Kidney glomerular epithelial cell (primary cell): ENCODE measurements at regions not wholly inside any gene's neighbourhood (a gene's known extent, or its start where the extent isn't known, plus 50 kb on each side); places are given as distances from the start of the nearest gene placed in this dataset.

Source experiments
- DNase-seq: peaks from one replicate; lab custom pipeline; 2025; lab: John Stamatoyannopoulos, UW

DNA sequence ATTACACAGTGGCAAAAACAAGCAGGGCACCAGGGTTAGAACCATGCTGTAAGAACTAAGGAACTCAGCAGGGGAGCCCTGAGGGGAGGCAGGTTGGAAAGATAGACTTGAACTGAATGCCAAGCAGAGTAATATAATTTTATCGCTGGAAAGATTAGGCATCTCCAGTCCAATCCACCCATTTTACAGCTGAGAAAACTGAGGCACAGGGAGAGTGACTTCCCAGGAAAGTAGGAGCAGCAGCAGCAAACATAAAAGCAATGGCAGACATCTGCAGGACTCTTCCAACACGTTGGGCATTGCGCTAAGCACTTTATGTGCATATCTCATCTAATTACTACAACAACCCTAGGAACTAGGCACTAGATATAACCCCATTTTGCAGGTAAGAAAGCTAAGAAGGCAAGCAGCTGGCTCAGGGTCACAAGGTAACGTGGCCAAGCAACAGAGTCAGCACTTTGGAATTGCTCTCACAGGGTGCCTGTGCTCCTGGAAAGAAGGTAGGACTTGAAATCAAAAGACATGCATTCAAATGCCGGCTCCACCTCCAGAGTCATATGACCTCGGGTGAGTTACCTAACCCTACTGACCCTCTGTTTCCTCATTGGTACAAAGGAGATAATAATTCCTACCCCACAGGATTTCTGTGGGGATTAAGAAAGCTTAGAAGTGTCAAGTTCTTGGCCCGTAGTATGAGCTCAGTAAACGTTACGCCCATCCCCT, 215.3 kb downstream of the BARX2 start:
- DNase-seq = no peak

DNA sequence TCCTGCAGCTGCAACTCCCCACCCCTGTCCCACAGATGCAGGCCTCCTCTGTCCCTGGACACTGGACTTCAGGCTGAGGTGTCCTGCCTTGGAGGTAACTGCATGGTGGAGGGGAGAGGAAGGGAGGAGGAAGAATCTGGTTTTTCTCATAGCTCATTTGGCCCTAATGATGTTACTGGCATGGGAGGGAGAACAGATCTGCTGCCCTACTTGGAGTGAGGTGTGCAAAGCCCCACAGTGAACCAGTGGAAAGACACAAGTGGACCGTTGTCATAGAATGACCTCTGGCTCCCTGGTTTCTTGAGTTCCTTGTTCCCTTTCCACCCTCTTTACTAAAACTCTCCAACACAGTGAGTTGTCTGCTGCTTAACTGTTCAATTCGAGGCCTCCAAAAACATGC, 215.9 kb downstream of the BARX2 start:
- DNase-seq = no peak

DNA sequence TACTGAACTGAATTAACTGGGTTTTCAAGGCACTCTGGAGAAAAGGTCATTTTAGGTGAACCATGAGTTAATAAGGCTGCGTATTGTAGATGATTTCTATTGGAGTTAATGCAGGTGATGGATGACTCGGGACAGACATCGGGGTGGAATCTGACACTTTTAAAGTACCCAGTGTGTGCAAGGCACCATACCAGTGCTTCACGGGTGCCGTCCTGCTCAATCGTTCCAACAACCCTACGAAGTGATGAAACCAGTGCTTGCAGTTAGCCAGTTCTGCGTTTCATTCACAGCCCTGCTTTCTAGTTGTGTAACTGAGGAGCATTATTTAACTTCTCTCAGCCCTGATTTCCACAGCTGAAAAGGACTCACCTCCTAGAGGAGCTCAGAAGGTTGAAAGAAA, 216.5 kb downstream of the BARX2 start:
- no peak for DNase-seq

GRCh38 chr11:129593098-129593497, 217.4 kb downstream of the BARX2 start:
- DNase-seq = no peak

DNA sequence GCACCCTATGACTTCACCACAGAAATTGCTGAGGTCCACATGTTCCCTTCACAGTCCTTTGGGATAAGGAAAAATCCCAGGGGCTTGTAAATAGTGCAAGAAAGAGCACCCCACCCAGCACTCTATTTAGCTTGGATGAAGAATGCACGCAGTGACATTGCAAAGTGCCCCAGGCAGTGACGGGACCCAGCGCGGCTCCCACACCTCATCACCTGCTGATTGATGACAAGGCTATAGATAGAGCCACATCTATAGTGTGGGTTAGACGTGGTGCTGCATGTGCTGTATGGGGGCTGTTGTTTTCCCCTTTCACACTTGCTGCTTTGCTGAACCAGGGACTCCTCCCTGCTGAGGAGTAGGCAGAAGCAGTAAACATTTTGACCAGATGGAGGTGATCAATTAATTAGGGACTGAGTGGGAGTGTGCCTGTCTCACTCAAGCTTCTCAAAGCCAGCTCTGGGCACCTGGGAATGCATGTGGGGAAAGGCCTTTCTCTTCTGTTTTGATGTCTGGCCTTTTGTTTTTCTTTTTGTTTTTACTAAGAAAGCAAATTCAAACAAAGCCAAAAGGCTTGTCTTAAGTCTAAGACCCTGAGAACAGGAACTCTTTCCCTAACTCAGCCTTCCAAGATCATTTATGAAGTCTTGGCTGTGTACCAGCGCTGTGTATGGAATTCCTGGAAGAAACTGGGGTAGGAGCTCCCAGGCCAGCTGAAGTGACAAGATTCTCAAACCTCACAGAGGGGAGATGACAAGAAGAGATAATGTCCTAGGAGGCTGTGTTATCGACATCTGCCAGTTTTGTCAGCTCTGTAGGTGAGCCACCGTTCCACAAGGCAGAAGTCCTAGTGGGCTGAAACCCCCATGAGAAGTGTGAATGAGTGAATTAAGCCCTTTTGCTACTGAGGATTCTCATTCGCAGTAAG, 219.7 kb downstream of the BARX2 start:
- DNase-seq = no peak

DNA sequence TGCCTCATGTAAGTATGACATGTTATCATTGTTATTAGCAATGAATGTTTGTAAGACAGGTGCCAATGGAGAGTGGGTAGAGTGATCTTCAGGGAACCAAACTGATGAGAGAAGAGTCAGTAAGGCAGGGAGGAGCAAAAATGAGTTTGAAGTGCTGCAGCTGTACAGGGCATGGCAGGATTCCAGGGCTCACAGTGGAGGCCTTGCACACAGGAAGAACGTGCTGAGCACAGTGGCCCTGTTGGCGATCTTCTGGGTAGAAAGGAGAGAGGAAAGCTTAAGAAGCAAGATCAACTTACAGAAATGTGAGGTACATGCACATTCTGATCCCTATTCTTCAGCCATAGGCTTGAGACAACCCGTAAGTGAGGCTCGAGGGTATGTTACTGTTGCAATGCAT, 219.3 kb upstream of the TMEM45B start:
- DNase-seq = no peak

- DNase-seq = no peak
Measured at GRCh38 chr11:129598378-129598777, 217.3 kb upstream of the TMEM45B start.

DNA sequence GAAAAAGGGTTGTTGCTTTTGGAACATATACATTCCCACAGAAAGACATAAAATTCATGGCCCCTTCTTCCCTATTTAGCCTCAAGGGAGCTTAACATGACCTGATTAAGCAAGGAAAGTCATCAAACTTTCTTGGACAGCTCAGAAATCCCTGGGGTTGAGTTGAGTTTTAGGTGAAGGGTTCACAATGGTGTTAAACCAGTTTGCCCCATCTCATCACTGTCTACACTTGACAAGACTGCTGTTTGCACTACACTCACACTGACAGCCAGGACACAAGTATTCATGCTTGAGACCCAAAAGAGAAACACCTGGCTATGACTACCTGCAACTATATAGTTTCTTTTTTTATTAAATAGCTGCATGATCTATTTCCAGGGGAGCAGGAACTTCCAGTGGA, 209.8 kb upstream of the TMEM45B start:
- no peak for DNase-seq

- DNase-seq = no peak
Measured at GRCh38 chr11:129608711-129609110, 206.9 kb upstream of the TMEM45B start.

DNA sequence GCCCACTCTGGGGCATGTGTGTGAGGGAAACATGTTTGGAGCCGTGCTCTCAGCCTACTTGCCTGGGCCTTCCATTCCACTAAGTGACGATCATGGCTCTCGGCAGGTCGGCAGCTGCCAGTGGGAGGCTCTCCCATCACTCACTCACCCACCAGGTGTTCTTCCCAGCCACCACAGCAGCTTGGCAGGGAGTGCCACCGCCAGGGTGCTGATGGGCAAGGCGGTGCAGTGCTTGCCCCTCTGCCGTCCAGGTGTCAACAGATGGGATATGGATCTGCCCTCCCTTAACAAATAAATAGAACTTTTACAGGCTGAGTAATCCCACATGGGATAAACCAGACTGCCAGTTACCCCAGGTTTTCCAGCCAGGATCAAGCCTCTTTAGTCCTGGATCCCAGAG, 205.5 kb upstream of the TMEM45B start:
- no peak for DNase-seq

GRCh38 chr11:129610545-129610944, 205.1 kb upstream of the TMEM45B start:
- no peak for DNase-seq

DNA sequence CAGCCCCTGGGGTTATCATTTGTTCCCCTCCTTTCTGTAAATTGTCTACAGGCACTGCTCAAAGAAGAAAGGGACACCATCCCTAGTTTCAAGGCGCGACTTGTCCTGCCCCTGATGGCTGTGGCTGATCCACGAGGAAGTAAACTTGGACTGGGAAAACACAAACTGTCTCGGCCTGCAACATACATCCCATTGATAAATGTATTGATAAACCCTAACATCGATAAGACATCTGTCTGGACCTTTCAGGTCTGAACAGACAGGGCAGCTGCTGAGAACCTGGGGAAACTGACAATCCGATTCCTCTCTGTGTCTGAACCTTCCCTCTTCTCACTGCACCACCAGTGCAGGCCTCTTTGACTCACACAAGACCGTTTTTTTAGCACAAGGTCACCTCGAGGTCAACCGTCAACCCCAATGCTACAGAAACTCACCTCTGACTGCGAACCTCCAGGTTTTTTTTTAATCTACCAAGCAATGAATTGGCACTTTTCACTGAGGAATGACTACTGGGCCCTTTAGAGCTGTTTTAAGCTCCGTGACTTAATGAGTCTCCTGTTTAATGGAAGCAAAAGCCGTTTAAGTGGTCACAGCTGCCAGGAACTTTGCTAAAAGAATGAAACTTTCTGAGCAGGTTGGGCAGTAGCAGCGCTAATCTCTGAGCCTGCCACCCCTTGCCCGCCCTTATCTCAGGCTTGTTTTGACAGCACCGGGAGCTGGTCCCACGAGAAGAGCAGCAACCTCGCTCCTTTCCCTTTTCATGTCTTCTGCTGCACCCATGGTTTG, 203.8 kb upstream of the TMEM45B start:
- DNase-seq = no peak

- no peak for DNase-seq
Measured at GRCh38 chr11:129612447-129612961, 203.1 kb upstream of the TMEM45B start.

DNA sequence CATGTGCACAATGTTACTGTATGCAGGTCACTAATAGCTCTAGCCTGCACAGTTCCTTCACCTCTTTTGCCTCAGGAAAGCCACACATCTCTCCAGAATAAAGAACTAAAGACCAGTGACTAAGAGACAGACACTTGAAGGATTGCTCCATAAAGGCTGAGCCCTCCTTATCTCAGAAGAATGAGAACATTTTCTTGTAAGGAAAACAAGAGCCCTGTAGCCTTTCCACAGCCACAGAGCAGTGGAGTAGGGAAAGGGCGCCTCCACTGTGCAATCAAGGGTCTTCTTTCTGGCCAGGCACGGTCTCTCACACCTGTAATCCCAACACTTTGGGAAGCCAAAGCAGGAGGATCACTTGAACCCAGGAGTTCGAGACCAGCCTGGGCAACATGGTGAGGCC, 202.6 kb upstream of the TMEM45B start:
- no peak for DNase-seq

- DNase-seq = no peak
Measured at GRCh38 chr11:129614256-129614944, 201.2 kb upstream of the TMEM45B start.

DNA sequence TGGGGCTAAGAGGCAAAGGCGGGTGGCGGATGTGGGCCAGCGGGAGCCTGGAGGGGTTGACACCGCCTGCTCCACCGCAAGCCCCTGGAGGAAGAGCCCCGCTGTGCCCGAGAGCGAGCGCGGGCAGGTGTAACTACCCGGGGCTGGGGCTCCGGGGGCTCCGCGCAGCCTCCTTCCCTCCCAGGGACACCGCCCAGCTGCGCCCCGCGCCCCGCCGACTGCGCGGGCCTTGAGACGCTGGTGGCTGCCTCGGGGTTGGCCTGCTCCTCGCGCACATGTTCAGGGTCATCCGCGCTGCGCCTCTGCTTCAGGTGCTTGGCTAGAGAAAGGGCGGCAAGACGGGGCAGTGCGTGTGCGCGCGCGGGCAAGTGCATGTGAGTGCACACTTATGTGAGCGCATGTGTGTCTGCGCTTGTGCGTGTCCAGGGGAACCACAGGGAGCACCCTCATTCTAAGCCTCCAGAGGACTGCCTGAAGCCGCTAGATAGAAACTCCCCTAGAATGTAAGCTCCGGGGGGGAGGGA, 197.5 kb upstream of the TMEM45B start:
- DNase-seq = no peak

- no peak for DNase-seq
Measured at GRCh38 chr11:129620237-129621104, 195.2 kb upstream of the TMEM45B start.

DNA sequence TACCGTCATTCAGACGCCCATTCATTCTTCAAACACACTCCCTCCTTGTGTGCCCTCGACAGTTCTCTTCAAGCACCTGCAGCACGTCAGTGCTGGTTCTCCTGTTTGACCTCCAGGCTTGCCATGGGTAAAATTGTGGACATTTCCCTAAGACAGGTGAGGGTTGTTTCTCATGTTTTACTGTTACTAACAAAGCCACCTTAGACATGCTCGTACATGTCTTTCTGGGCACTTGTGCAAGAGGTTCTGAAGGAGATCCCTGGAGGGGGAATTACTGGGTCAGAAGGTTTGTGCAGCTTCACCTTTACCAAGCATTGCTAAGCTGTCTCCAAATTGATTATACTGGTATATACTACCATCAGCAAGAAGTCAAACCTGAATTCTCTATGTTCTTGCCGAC, 189.7 kb upstream of the TMEM45B start:
- no peak for DNase-seq

- DNase-seq = no peak
Measured at GRCh38 chr11:129631201-129631600, 184.4 kb upstream of the TMEM45B start.

DNA sequence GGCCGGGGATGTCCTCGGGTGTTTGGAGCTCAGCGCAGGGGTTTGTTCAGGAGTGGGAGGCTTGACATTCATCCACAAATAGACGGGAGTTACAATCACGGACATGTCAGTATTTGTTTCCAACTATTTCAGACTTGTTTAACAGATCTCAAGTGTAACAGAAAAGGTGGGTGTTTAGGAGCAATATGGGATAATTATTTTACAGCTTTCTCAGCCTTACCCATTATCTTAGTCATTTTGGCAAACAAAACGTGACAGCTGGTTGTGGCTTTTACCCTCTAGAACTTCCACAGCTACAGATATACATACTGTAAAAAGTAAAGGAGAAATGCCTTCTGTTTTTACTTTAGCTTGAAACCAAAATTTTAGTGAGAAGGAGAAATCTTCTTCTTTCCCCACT, 178.7 kb upstream of the TMEM45B start:
- no peak for DNase-seq

GRCh38 chr11:129637473-129637872, 178.2 kb upstream of the TMEM45B start:
- DNase-seq = no peak
